A673 (cell line): ENCODE measurements at regions not wholly inside any gene's neighbourhood (a gene's known extent, or its start where the extent isn't known, plus 50 kb on each side); places are given as distances from the start of the nearest gene placed in this dataset.

Experiments used
- BruUV-seq: library from RNA; stranded (reverse); fragments of 400-500 nt; replicated peaks from 2 replicates; lab custom pipeline; 2021; lab: Mats Ljungman, UMichigan
- CTCF ChIA-PET: fragments of 300-600 bp; sonication (Branson Sonifier 250); formaldehyde crosslinking; loops from one replicate; lab custom pipeline; 2022; ENCODE audit warnings: antibody characterized with exemption; lab: Charles Lee
- POLR2A ChIA-PET: fragments of 300-600 bp; sonication (Branson Sonifier 250); formaldehyde crosslinking; loops from one replicate; lab custom pipeline; 2022; ENCODE audit warnings: antibody characterized with exemption; ENCODE audit not compliant: low non-redundant PET; lab: Charles Lee
- DNase-seq: peaks from one replicate; pipeline ENCODE4 v3.0.0-alpha.2; 2015; ENCODE audit warnings: low spot score
- H3K27ac ChIP-seq: fragments of 200-600 bp; sonication (generic); 2 replicates; pipeline ENCODE4 v1.5.1; 2016; ENCODE audit warnings: mixed run types, low read depth, mild to moderate bottlenecking, mixed read lengths, antibody characterized with exemption, low read length; ENCODE audit not compliant: poor library complexity, severe bottlenecking
- H3K27me3 ChIP-seq: fragments of 200-600 bp; sonication (generic); replicated peaks from 2 replicates; pipeline ENCODE4 v1.6.1; 2017; ENCODE audit warnings: mixed run types, low read depth, mild to moderate bottlenecking, mixed read lengths, antibody characterized with exemption, low read length; ENCODE audit not compliant: insufficient read depth, poor library complexity
- H3K36me3 ChIP-seq: fragments of 200-600 bp; sonication (generic); 2 replicates; pipeline ENCODE4 v1.6.1; 2016; ENCODE audit warnings: mixed run types, mild to moderate bottlenecking, mixed read lengths, antibody characterized with exemption, low read length; ENCODE audit not compliant: insufficient read depth, poor library complexity, severe bottlenecking
- H3K4me1 ChIP-seq: fragments of 200-600 bp; sonication (generic); 2 replicates; pipeline ENCODE4 v1.6.1; 2017; ENCODE audit warnings: mixed run types, mild to moderate bottlenecking, mixed read lengths, antibody characterized with exemption, low read length; ENCODE audit not compliant: insufficient read depth, poor library complexity, severe bottlenecking
- H3K4me3 ChIP-seq: fragments of 200-600 bp; sonication (generic); 2 replicates; pipeline ENCODE4 v1.5.1; 2016; ENCODE audit warnings: low read depth, mixed run types, mild to moderate bottlenecking, mixed read lengths, low read length; ENCODE audit not compliant: poor library complexity, severe bottlenecking
- H3K9me3 ChIP-seq: fragments of 200-600 bp; sonication (generic); 2 replicates; pipeline ENCODE4 v1.6.1; 2016; ENCODE audit warnings: mixed run types, low read depth, mild to moderate bottlenecking, mixed read lengths, antibody characterized with exemption, low read length; ENCODE audit not compliant: poor library complexity, severe bottlenecking
- CTCF ChIP-seq: fragments of 300-800, 200-600 bp; sonication (generic); conservative IDR thresholded peaks from 2 replicates; pipeline ENCODE4 v1.5.1; 2017; ENCODE audit warnings: low read depth, mild to moderate bottlenecking, antibody characterized with exemption, low read length, moderate library complexity, mixed read lengths
- EZH2 ChIP-seq: fragments of 200-600 bp; sonication (generic); IDR thresholded peaks from 2 replicates; pipeline ENCODE4 v1.6.1; 2017; ENCODE audit warnings: borderline replicate concordance, low read depth, mild to moderate bottlenecking, mixed read lengths, antibody characterized with exemption, low read length; ENCODE audit not compliant: poor library complexity, severe bottlenecking
- intact Hi-C: fragments of 100-400 bp; cut with micrococcal nuclease; formaldehyde crosslinking; loops from one replicate; pipeline ENCODE4 v1.10.0; 2022; ENCODE audit not compliant: unreplicated experiment

GRCh38 chr12:67910360-67911274 is 78.6 kb upstream of the IFNG-AS1 start:
- CTCF ChIA-PET = no interaction called here
- H3K27ac ChIP-seq = no peak overlapping the region
- intact Hi-C loops = no loop called here
- no peaks in the 10 kb centered on the region for H3K9me3 ChIP-seq
- no peak overlapping the region for H3K4me3 ChIP-seq
- TF ChIP-seq EZH2 = no peak
- no peak for TF ChIP-seq CTCF
- H3K27me3 ChIP-seq = peaks cover 6% of the 10 kb centered on the region
- peak; percentile 1 for DNase-seq
- H3K36me3 ChIP-seq = no peaks in the 10 kb centered on the region
- BruUV-seq = no TSS peak
- POLR2A ChIA-PET = no interaction called here
- no peaks in the 10 kb centered on the region for H3K4me1 ChIP-seq

- no peak for DNase-seq
- Histone ChIP-seq H3K4me3 (no peak overlapping the region), H3K36me3 (no peaks in the 10 kb centered on the region), H3K4me1 (no peaks in the 10 kb centered on the region), H3K27ac (no peak overlapping the region), H3K27me3 (peaks cover 6% of the 10 kb centered on the region), H3K9me3 (no peaks in the 10 kb centered on the region)
- intact Hi-C loops = no loop called here
- no TSS peak for BruUV-seq
- CTCF ChIA-PET = no interaction called here
- no peak for TF ChIP-seq EZH2
- TF ChIP-seq CTCF = no peak
- POLR2A ChIA-PET = no interaction called here
These were observed 78.0 kb upstream of the IFNG-AS1 start for GRCh38 chr12:67911275-67911600.

GRCh38 chr12:67911789-67912188 is 77.5 kb upstream of the IFNG-AS1 start:
- no peak overlapping the region for H3K27ac ChIP-seq
- H3K36me3 ChIP-seq = no peaks in the 10 kb centered on the region
- H3K4me3 ChIP-seq = no peak overlapping the region
- no peaks in the 10 kb centered on the region for H3K9me3 ChIP-seq
- ChIA-PET CTCF (no interaction called here), POLR2A (no interaction called here)
- intact Hi-C loops = no loop called here
- H3K4me1 ChIP-seq = no peaks in the 10 kb centered on the region
- no peak for DNase-seq
- TF ChIP-seq EZH2 (no peak), CTCF (no peak)
- H3K27me3 ChIP-seq = peaks cover 6% of the 10 kb centered on the region
- no TSS peak for BruUV-seq
